Fibroblast of skin of right quadriceps (primary cell): ENCODE measurements at regions not wholly inside any gene's neighbourhood (a gene's known extent, or its start where the extent isn't known, plus 50 kb on each side); places are given as distances from the start of the nearest gene placed in this dataset.
A peak's percentile ranks its signal among the peaks of the same experiment; 100 is the strongest.
"Not testable (repeated sequence)": the region's sequence is repeated elsewhere in the genome, so short reads cannot be mapped to it uniquely, and the experiment has no call there.

Experiments used
- DNase-seq: peaks from one replicate; pipeline ENCODE4 v3.0.0-alpha.2; 2013

DNA sequence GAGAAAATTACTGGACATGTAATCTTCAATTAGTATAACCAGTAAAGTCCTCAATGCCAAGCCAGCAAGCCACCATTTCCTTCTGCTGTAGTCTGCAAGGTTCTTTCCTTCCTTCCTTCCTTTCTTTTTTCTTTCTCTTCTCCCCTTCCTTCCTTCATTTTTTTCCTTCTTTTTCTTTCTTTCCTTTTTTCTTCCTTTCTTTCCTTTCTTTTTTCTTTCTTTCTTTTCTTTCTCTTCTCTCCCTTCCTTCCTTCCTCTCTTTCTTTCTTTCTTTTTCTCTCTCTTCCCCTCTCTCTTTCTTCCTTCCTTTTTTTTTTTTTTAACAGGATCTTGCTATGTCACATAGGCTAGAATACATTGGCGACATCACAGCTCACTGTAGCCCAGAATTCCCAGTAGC lies 369.8 kb downstream of the SEMA3D start:
- no peak for DNase-seq

DNA sequence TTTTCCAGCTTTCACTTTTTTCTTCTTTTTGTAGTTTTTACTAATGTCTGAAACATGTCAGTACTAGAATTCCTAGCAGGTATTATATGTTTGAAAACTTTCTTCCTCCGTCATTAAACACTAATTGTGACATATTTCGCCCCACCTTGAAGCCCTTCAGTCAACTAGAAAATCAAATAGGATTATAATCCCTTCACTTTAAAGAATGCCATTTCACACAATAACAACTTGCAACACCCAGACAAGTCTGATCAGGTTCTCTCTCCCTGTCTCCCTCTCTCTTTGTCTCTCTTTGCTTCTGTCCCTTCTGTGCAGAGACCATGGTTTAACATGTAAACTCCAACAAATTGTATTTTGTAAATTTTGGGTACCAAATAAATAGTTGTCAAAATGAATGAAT lies 373.5 kb downstream of the SEMA3D start:
- no peak for DNase-seq

DNA sequence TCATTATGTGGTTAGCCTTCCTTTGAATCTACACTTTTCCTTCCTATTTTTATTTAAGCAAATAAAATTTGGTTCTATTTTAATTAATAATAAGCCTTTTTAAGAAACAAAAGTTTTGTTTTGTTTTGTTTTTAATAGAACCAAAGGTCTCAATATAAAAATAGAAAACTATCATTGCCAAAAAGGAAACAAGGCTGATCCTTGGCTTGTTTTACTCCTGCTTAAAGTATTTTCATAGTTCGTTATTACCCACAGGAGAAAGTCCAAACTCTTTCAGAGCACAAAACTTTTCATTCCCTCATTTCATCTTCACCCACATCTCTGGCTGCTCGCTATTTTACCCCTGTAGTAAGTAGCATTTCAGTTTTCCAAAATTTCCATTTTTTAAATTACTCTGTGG lies 374.8 kb downstream of the SEMA3D start:
- DNase-seq, result no peak

DNA sequence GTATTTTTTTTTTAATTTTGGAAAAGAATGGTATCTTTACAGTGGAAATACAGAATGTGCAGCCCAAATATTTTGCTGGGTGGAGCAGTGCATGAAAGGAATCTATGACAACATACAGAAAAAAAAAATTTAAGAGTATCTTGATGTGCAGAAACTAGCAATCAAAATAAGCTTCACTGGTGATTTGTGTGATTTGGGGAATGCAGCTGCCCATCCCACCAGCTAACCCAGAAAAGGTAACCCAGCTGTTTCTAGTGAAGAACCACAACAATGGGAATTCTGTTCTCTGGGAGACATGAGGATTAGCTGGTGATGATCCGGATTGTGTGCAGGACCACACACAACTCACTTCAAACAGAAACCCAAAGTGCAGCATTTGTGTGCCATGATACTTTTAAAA lies 375.5 kb downstream of the SEMA3D start:
- no peak for DNase-seq

DNA sequence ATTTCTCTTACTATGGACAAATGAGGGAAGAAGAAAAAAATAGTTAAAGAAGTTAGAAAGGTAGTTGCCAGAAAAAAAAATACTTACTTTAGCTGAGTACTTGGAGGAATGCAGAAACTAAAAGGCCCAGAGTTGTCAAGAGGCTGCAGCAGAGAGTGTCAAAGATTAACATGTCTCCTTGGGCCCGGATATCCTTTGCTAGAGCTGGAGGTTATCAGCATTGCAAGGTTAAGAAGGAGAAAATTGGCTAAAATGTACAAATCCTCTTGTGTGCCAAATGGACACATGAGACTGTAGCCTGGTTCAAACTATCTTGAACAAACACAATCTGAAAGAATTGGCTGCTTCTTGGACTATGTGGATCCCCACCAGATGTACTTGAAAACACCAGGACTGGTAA lies 377.0 kb downstream of the SEMA3D start:
- no peak for DNase-seq

DNA sequence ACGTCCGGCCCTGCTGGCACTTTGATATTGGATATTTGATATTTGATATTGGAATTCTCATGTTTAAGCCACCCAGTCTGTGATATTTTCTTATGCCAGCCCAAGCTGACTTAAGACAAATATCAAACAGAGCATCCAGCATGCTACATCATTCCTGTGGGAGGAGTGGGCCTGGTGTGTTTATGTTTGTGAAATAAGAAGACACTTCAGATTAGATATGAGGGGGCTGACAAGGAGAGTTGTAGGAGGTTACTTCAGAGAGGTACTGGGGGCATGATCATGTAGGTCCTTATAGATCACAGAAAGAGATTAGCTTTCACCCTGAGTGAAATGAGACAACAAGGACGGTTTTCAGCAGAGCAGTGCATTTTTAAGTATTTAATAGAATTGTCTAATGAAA lies 382.9 kb downstream of the SEMA3D start:
- no peak for DNase-seq

DNA sequence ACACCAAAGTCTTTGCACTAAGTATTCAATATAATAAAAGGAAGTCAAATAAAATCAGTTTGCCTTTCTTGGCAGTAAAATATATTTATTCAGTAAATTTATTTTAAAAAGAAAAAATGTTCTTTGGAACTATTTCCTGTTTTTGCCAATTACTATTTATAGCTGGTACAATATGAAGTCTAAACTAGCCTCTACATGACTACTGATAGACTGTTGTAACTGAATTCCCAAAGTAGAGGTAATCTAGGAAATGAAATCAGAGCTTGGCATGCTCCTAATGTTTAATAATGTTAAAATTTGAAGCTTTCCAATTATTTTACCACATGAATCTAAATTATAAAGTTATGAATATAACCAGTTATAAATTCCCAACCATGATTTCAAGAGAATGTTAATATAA lies 385.5 kb downstream of the SEMA3D start:
- DNase-seq, result no peak

DNA sequence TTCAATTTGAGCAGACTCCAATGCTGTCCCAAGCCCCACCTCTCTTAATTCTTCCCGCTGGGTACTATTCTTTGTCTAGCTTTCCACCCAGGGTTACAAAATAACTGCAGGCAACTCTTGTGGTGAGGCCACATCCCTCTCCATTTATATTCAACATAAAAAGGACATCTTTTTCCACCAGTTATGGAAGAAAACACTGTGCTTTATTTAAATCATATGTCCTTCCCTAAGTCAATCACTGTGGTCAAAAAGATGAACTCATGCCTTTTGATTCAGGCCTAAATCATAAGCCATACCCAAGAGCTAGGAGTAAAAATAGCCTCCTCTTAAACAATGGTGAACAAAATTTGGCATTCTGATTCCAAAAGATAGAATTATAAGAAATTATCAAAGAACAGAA lies 386.0 kb downstream of the SEMA3D start:
- DNase-seq, result no peak

DNA sequence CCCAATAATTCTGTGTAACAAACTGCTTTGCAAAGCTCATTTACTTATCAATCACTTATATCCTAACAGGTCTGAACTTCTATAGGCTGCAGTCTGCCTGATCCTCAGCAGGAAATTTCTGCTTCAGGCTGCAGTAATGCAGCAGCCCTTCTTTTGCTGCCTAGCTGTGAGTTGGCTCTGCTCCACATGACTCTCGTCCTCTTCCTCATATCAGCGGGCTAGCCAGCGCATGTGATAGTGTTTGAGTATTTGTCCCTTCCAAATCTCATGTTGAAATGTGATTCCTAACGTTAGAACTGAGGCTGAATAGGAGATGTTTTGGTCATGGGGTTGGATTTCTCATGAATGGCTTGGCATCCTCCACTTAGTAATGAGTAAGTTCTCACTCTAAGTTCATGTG lies 387.8 kb downstream of the SEMA3D start:
- DNase-seq, result no peak

DNA sequence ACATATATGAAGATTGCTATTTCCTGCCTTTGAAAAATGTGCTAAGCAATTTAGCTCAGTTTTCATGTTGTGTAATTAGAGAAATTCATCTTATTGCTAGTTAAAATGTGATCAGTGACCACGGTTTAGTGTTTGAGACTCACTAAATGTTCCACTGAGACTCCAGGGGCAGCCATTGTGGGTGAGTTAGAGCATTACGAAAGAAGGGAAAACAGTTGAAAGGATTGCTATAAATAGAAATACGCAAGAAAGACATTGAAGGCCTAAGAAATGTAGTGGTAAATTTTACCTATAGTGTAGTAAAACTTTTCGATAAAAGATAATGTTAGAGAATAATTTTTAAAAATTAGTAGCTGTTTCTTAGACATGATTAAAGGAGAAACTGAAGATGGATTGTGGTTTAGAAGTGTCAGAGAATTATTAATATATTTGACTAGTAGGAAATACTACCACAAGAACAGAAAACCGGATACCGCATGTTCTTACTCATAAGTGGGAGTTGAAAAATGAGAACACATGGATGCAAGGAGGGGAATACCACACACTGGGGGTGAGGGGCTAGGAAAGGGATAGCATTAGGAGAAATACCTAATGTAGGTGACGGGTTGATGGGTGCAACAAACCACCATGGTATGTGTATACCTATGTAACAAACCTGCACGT lies 394.5 kb downstream of the SEMA3D start:
- DNase-seq, result peak; percentile 68

DNA sequence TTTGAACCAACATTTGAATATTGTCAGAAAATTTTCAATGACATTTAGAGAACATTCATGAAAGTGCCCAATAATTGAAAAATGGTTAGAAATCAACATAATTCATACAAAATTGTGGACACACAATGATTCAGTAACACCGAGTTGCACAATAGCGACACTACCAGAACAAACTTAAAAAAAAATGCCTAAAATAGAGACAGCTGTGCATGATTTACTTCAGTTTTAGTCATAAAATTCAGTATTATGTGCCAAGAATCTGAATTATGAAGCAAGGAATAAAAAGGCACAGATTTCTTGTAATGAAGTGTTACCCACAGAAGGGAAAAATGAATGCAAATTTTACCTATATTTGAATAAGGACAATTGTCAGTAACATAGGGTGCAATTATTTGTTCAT lies 396.0 kb downstream of the SEMA3D start:
- peak; percentile 83 for DNase-seq

DNA sequence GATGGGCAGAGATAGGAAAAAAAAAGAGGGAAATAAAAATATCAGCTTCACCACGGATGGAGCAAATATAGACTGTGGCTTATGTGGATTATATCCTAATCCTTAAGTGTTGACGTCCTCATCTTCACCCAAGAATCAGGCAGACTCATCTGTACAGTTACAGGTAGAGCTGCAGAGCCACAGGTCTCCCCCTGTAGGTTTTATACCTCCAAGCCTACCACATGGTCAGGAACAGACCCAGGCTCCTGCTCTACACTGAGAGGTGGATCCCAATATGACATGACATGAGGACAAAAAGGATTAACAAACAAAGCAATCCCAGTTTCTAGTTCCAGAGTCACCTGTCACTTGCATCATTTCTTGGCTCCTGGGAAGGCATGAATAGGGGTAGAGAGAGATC lies 400.8 kb downstream of the SEMA3D start:
- DNase-seq, result no peak

DNA sequence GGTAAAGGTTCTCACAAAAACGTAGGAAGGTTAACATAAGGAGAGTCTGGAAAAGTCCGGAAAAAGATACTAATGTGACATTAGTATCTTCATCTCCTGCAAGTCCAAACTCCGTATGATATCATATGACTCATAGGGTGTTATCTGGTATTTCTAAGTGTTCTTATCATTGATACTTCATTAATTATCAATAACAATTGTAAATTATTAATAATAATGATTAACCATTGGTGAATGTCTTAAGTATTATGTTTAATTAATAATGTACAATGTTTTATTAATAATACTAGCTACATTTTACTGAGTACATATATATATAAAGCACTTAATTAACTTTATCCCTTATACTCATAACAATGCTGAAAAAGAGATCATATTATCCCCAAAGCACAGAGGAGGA lies 402.4 kb downstream of the SEMA3D start:
- DNase-seq, result no peak

DNA sequence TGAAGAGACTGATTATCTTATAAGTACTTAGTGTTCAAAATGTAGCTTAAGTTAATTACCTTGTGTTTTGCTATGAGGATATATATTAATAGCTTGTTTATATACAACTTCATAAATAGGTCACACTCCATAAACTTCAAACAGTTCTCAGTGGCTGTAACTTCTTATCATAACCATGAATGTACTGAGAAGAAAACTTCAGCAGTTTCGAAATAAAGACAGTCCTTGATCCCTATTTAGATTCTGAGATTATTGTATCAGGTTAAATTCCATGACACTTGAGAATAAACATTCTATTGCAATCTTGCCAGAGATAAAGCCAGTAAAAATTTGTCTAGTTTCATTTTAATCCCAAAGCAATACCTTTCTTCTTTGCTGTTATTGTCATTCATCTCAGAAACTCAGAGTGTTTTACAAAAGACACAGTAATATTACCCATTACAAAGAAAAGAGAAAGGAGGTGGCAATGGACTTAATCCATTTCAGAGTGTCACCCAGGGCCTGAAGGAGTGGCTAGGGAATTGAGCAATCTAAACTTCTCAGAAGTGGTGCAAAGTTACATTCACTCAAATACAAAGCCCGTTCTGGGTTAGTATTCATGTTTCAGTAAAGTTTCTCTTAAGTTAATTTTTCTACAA lies 403.6 kb downstream of the SEMA3D start:
- DNase-seq, result no peak

DNA sequence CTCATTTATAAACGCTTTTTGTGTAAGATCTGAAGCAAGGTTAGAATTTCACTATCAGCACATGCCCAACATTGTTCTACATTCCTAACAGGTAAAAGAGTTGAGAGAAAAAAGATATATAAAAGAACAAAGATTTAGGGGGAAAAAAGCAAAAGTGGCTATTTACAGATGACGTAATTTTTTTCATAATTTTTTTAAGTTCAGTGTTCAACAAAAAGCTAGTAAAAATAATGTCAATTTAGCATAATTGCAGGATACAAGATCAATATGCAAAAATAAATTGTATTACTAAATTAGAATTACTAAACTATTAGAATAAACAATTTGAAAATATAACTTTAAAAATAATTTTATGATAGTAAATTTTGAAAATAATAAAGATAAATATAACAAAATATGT lies 405.0 kb downstream of the SEMA3D start:
- DNase-seq, result no peak

DNA sequence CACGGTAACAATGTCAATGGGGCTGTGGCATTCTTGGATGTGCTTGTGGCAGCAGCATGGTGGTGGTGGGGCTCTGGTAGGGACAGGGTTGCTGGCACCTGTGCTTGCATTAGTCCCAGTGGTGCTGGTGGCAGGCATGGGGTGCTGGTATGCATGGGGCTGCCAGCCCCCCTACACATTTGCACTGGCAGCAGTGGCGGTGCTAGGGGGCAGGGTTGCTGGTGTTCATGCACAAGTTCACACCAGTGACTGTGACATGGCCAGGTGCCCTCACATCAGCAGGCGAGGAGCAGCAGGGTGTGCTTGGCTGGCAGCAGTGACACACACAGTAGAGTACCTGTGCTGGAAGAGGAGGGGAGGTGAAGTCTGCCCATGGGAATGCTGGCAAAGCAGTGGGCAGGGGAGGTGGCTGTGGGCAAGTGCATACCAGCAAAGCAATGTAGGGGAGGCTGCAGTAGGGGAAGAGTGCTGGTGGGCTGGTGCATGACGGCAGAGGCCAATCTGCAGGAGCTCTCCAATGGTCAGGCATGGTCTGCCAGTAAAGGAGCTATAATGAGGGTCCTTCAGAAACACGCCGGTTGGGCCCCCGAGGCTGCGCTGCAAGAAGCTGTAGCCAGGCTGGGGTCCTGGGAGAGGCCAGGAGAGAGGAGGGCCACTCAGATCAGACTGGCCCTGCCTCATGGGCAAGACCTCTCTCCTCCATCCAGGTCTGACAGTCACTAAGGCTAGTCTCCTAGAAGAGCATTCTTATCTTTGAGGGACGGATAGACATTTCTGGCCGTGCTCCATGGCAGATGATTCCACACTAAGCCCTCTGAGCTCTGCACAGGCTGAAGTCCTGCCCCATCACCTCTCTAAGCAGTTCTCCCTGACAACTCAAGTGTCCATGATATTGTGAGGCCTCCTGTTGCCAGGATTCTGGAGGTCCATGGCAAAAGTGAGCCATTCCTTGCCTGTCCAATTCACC lies 406.4 kb downstream of the SEMA3D start:
- no peak for DNase-seq

DNA sequence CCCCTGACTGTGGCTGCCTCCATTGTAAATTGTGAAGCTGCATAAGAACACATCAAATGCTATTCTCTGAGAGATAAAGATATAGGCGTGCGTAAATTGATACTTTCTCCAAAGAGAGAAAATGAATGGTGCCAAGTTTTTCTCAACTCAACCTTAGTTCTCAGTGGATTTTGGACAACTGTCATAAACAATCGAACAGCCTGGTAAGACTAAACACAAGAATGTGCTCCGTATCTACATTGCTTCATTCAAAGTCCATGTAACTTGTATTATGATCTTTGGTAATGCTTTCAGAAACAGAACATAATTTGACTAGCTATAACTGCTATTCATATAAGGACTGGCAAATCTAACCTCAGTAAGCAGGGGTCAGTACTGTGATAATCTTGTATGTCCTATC lies 429.1 kb downstream of the SEMA3D start:
- DNase-seq, result no peak

DNA sequence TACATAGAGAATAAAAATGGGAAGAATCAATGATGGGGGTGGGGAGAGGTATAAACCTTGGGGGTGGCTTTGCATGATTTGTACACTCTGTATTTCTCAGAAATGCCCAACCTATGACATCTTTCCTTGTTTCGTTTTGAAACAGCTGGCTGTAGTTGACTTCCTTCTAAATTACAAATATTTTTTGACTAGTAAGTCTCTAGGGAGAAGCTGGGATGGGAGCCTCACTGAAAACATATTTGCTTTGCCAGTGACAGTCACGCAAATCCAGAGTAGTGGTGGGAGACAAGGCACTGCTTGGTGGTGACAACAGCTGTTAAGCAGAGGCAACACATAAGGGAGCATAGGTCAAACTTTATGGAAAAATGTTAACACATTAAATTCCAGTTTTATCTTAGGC lies 440.5 kb downstream of the SEMA3D start:
- peak; percentile 53 for DNase-seq

DNA sequence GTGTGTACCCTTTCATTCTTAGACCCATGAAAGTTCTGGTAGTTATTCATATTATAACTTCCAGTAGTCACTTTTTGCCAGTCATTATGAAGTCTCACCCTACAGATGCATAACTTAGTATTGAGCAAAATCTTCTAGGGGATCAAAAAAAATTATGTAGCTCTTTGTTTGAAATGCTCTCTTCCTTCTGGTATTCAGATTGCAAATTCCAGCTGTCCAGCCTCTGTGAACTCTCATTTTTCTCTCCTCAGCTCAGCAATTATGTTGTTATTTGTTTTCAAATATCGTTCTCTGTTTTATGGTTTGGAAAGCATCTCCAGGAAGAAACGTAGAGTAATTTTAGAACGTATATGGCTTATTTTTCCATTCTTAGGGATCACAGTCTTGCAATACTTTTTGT lies 442.5 kb downstream of the SEMA3D start:
- DNase-seq, result no peak

DNA sequence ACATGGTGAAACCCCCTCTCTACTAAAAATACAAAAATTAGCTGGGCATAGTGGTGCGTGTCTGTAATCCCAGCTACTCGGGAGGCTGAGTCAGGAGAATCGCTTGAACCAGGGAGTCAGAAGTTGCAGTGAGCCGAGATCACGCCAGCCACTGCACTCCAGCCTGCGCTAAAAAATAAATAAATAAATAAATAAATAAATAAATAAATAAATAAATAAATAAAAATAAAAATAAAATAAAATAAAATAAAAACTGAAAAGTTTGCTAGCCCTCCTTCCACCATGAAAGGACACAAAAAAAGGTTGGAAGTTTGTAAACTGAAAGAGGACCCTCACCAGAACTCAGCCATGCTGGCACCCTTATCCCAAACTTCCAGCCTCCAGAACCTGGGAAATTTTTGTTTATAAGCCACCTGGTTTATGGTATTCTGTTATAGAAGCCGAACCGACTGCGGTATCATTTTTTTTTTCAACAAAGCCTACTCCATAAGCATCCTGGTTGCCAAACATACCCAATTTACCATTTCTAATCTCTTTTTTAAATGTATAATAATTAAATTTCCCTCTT lies 448.2 kb downstream of the SEMA3D start:
- DNase-seq, result no peak

DNA sequence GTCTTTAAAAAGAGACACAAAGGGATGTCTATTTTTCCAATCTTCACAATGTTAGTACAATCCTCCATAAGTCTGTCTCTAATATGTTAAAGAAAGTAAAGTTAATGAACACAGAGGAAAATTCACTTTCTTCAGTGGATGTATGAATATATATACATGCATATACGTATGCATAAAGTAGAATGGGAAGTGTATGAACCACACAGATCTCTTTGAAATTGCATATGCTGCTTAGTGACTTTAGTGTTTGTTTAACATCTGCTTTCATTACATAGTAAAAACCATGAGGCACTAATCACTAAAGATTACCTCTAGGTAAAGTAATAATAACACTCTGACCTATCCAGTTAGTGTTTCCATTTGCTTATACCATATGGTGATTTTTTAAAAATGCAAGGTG lies 451.2 kb downstream of the SEMA3D start:
- DNase-seq, result no peak

DNA sequence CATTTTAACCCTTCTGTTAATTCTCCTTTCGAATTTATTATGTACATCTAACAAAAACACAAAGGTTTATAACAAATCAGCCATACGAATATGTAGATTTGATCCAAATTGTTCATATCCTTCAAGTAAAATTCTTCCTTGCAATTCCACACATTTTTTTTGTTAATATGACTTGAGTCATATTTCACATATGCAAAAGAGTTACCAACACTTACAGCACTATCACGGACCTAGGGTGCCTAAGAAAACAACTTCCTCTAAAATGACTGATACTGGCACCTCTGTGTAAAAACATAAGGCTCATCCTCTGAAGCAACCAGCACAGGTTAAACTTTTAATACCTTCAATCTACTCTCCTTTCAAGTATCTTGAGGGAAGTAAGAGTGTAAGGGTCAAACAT lies 451.8 kb downstream of the SEMA3D start:
- peak; percentile 44 for DNase-seq

DNA sequence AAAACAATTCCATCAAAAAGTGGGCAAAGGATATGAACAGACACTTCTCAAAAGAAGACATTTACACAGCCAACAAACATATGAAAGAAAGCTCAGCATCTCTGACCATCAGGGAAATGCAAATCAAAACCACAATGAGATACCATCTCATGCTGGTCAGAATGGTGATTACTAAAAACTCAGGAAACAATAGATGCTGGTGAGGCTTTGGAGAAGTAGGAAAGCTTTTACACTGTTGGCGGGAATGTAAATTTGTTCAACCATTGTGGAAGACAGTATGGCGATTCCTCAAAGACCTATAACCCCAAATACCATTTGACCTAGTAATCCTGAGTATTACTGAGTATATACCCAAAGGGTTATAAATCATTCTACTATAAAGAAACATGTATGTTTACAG lies 452.9 kb downstream of the SEMA3D start:
- DNase-seq, result not testable (repeated sequence)

DNA sequence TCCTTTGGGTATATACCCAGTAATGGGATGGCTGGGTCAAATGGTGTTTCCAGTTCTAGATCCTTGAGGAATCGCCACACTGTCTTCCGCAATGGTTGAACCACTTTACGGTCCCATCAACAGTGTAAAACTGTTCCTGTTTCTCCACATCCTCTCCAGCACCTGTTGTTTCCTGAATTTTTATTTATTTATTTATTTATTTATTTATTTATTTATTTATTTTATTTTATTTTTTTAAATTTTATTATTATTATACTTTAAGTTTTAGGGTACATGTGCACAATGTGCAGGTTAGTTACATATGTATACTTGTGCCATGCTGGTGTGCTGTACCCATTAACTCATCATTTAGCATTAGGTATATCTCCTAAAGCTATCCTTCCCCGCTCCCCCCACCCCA lies 456.0 kb downstream of the SEMA3D start:
- DNase-seq, result not testable (repeated sequence)
